H9 (cell line): ENCODE measurements at regions not wholly inside any gene's neighbourhood (a gene's known extent, or its start where the extent isn't known, plus 50 kb on each side); places are given as distances from the start of the nearest gene placed in this dataset.
"Not testable (repeated sequence)": the region's sequence is repeated elsewhere in the genome, so short reads cannot be mapped to it uniquely, and the experiment has no call there.

Source experiments
- DNase-seq: peaks from one replicate; pipeline ENCODE4 v3.0.0-alpha.2; 2017
- H2AFZ ChIP-seq: one replicate; pipeline ENCODE4 v1.6.1; 2013; ENCODE audit warnings: mild to moderate bottlenecking, low read length, control low read depth, moderate library complexity
- H2AK5ac ChIP-seq: 2 replicates; pipeline ENCODE4 v1.6.1; 2013; ENCODE audit warnings: low read length, control low read depth, mixed read lengths; ENCODE audit not compliant: insufficient read length
- H2BK120ac ChIP-seq: one replicate; pipeline ENCODE4 v1.6.1; 2013; ENCODE audit warnings: low read depth, mild to moderate bottlenecking, low read length, control low read depth, inconsistent platforms; ENCODE audit not compliant: poor library complexity, severe bottlenecking
- H2BK12ac ChIP-seq: 2 replicates; pipeline ENCODE4 v1.6.1; 2013; ENCODE audit warnings: low read length, control low read depth, mixed read lengths, low read depth; ENCODE audit not compliant: insufficient read length
- H2BK15ac ChIP-seq: 2 replicates; pipeline ENCODE4 v1.6.1; 2013; ENCODE audit warnings: low read depth, low read length, control low read depth
- H2BK20ac ChIP-seq: one replicate; pipeline ENCODE4 v1.6.1; 2013; ENCODE audit warnings: low read depth, mild to moderate bottlenecking, low read length, control low read depth, inconsistent platforms; ENCODE audit not compliant: poor library complexity, severe bottlenecking
- H2BK5ac ChIP-seq: 2 replicates; pipeline ENCODE4 v1.6.1; 2013; ENCODE audit warnings: low read length, control low read depth, mixed read lengths; ENCODE audit not compliant: insufficient read length
- H3K14ac ChIP-seq: 2 replicates; pipeline ENCODE4 v1.6.1; 2013; ENCODE audit warnings: low read length, control low read depth; ENCODE audit not compliant: insufficient read depth
- H3K18ac ChIP-seq: 2 replicates; pipeline ENCODE4 v1.6.1; 2013; ENCODE audit warnings: low read depth, mild to moderate bottlenecking, mixed read lengths, low read length, control low read depth; ENCODE audit not compliant: insufficient read length
- H3K23ac ChIP-seq: 2 replicates; pipeline ENCODE4 v1.6.1; 2013; ENCODE audit warnings: low read length, control low read depth, mixed read lengths, low read depth; ENCODE audit not compliant: insufficient read length
- H3K23me2 ChIP-seq: 2 replicates; pipeline ENCODE4 v1.6.1; 2013; ENCODE audit warnings: low read depth, mild to moderate bottlenecking, mixed read lengths, low read length, control low read depth; ENCODE audit not compliant: insufficient read length, poor library complexity, severe bottlenecking
- H3K27ac ChIP-seq: 2 replicates; pipeline ENCODE4 v1.5.1; 2013; ENCODE audit warnings: low read length, control low read depth, mixed read lengths, low read depth; ENCODE audit not compliant: insufficient read length
- H3K27me3 ChIP-seq: 2 replicates; pipeline ENCODE4 v1.6.1; 2013; ENCODE audit warnings: low read length, control low read depth, inconsistent platforms; ENCODE audit not compliant: insufficient read depth
- H3K4ac ChIP-seq: 2 replicates; pipeline ENCODE4 v1.6.1; 2013; ENCODE audit warnings: low read depth, mild to moderate bottlenecking, control low read depth, inconsistent platforms, low read length, moderate library complexity
- H3K4me1 ChIP-seq: 2 replicates; pipeline ENCODE4 v1.6.1; 2013; ENCODE audit warnings: low read length, control low read depth, inconsistent platforms; ENCODE audit not compliant: insufficient read depth
- H3K4me2 ChIP-seq: 2 replicates; pipeline ENCODE4 v1.6.1; 2013; ENCODE audit warnings: low read length, control low read depth, mixed read lengths; ENCODE audit not compliant: insufficient read length, insufficient read depth
- H3K56ac ChIP-seq: 2 replicates; pipeline ENCODE4 v1.6.1; 2013; ENCODE audit warnings: low read depth, mild to moderate bottlenecking, mixed read lengths, low read length, control low read depth; ENCODE audit not compliant: insufficient read length
- H3K79me1 ChIP-seq: 2 replicates; pipeline ENCODE4 v1.6.1; 2013; ENCODE audit warnings: low read depth, mild to moderate bottlenecking, moderate library complexity, low read length, control low read depth, inconsistent platforms; ENCODE audit not compliant: insufficient read depth, poor library complexity, severe bottlenecking
- H3K79me2 ChIP-seq: 2 replicates; pipeline ENCODE4 v1.6.1; 2013; ENCODE audit warnings: low read length, control low read depth, inconsistent platforms; ENCODE audit not compliant: insufficient read depth
- H3K9ac ChIP-seq: 2 replicates; pipeline ENCODE4 v1.6.1; 2013; ENCODE audit warnings: low read length, control low read depth, mixed read lengths; ENCODE audit not compliant: insufficient read length; ENCODE audit errors: extremely low read depth
- H3K9me3 ChIP-seq: one replicate; pipeline ENCODE4 v1.6.1; 2013; ENCODE audit warnings: low read depth, low read length, inconsistent platforms; ENCODE audit not compliant: control insufficient read depth
- H3T11ph ChIP-seq: one replicate; pipeline ENCODE4 v1.6.1; 2013; ENCODE audit warnings: mild to moderate bottlenecking, low read length, control low read depth, inconsistent platforms
- H4K20me1 ChIP-seq: one replicate; pipeline ENCODE4 v1.6.1; 2013; ENCODE audit not compliant: control insufficient read depth, insufficient read length, insufficient read depth
- H4K5ac ChIP-seq: 2 replicates; pipeline ENCODE4 v1.6.1; 2013; ENCODE audit warnings: low read depth, mild to moderate bottlenecking, mixed read lengths, low read length, control low read depth; ENCODE audit not compliant: insufficient read length
- H4K8ac ChIP-seq: replicated peaks from 2 replicates; pipeline ENCODE4 v1.6.1; 2013; ENCODE audit warnings: low read length, control low read depth, mixed read lengths, low read depth; ENCODE audit not compliant: insufficient read length
- H4K91ac ChIP-seq: 2 replicates; pipeline ENCODE4 v1.6.1; 2013; ENCODE audit warnings: low read depth, mild to moderate bottlenecking, moderate library complexity, mixed read lengths, low read length, control low read depth; ENCODE audit not compliant: insufficient read length
- H3K27ac Mint-ChIP-seq, 3 experiments: 2 replicates in 2 of 3; 3 replicates in 1 of 3; pipeline ENCODE4 v1.8.0; 2020 to 2021; ENCODE audit warnings: mixed read lengths in 3 of 3, mild to moderate bottlenecking in 1 of 3, moderate library complexity in 1 of 3
- H3K27me3 Mint-ChIP-seq: 2 replicates; pipeline ENCODE4 v1.8.0; 2021; ENCODE audit warnings: low read depth, mild to moderate bottlenecking, moderate library complexity, mixed read lengths
- H3K36me3 Mint-ChIP-seq, 3 experiments: 2 replicates in 2 of 3; 3 replicates in 1 of 3; pipeline ENCODE4 v1.8.0; 2020 to 2021; ENCODE audit warnings: low read depth in 3 of 3, mixed read lengths in 3 of 3; ENCODE audit not compliant: insufficient read depth in 1 of 3
- H3K4me1 Mint-ChIP-seq, 2 experiments: 2 replicates each; pipeline ENCODE4 v1.8.0; 2020; ENCODE audit warnings: mixed read lengths in 2 of 2
- H3K4me3 Mint-ChIP-seq, 2 experiments: 2 replicates in 1 of 2; 3 replicates in 1 of 2; pipeline ENCODE4 v1.8.0; 2020 to 2021; ENCODE audit warnings: mild to moderate bottlenecking in 2 of 2, mixed read lengths in 2 of 2, moderate library complexity in 1 of 2
- H3K9me3 Mint-ChIP-seq, 2 experiments: 2 replicates in 1 of 2; 3 replicates in 1 of 2; pipeline ENCODE4 v1.8.0; 2020; ENCODE audit warnings: mild to moderate bottlenecking in 2 of 2, mixed read lengths in 2 of 2, moderate library complexity in 1 of 2
- CTCF ChIP-seq: fragments of 200-600 bp; sonication (generic); conservative IDR thresholded peaks from 3 replicates; pipeline ENCODE4 v1.8.0; 2021; ENCODE audit warnings: antibody characterized with exemption, mild to moderate bottlenecking
- WGBS: extraction: QIAGEN DNeasy Blood & Tissue Kit; methylation state at CpG from one replicate; pipeline ENCODE4 v1.1.7; 2013; ENCODE audit warnings: missing lambda C conversion rate, low lambda C conversion rate, mixed read lengths; ENCODE audit not compliant: insufficient read length; ENCODE audit errors: extremely low coverage; 5-methylcytosine and 5-hydroxymethylcytosine counted together

- H3K18ac ChIP-seq, result no peak overlapping the region
- no peaks in the 10 kb centered on the region for H3K27me3 ChIP-seq
- peak overlapping the region; percentile 26 for H4K8ac ChIP-seq
- no peak overlapping the region for H3K56ac ChIP-seq
- H4K5ac ChIP-seq, result no peak overlapping the region
- H3K4me1 Mint-ChIP-seq, result no peaks in the 10 kb centered on the region
- H2BK15ac ChIP-seq, result no peak overlapping the region
- H3K9ac ChIP-seq, result no peak overlapping the region
- no peak for DNase-seq
- no peak overlapping the region for H3K23ac ChIP-seq
- H3K9me3 Mint-ChIP-seq, result peaks cover 2 to 5% of the 10 kb centered on the region in 2 experiments; a peak in 4 of 5 replicates
- no peak overlapping the region for H3K14ac ChIP-seq
- no CpG with 5 or more reads among the region's 20 CpGs for WGBS
- no peaks in the 10 kb centered on the region for H4K20me1 ChIP-seq
- H2AK5ac ChIP-seq, result no peak overlapping the region
- no peak overlapping the region for H2BK120ac ChIP-seq
- no peak overlapping the region for H2BK20ac ChIP-seq
- no peak overlapping the region for H4K91ac ChIP-seq
- peaks cover 0 to 3% (median 0%) of the 10 kb centered on the region in 3 experiments; a peak in 3 of 7 replicates for H3K36me3 Mint-ChIP-seq
- H2AFZ ChIP-seq, result no peak overlapping the region
- H3K27ac ChIP-seq, result no peak overlapping the region
- H3T11ph ChIP-seq, result no peak overlapping the region
- H3K27me3 Mint-ChIP-seq, result peaks cover 11% of the 10 kb centered on the region
- H3K4ac ChIP-seq, result no peak overlapping the region
- no peak overlapping the region for H2BK5ac ChIP-seq
- no peak overlapping the region for H3K4me3 Mint-ChIP-seq
- no peak overlapping the region for H3K4me2 ChIP-seq
- H3K23me2 ChIP-seq, result no peaks in the 10 kb centered on the region
- no peaks in the 10 kb centered on the region for H3K79me1 ChIP-seq
- 0 out of 2 replicates have a peak, but pooled peaks cover 2% of the 10 kb centered on the region for H3K79me2 ChIP-seq
- no peaks in the 10 kb centered on the region for H3K9me3 ChIP-seq
- TF ChIP-seq CTCF, result no peak
- H3K4me1 ChIP-seq, result no peaks in the 10 kb centered on the region
- no peak overlapping the region for H3K27ac Mint-ChIP-seq
- H2BK12ac ChIP-seq, result no peak overlapping the region
Observed at GRCh38 chr6:168844821-168845609, 404.0 kb downstream of the SMOC2 start.

GRCh38 chr6:168842632-168843212, 401.7 kb downstream of the SMOC2 start:
- not testable (repeated sequence) for H2BK20ac ChIP-seq, H3K4me3 Mint-ChIP-seq, H3K18ac ChIP-seq, H3K79me1 ChIP-seq, H3K9me3 ChIP-seq, H3K27me3 ChIP-seq, DNase-seq, H4K91ac ChIP-seq, H3K14ac ChIP-seq, H3K4me2 ChIP-seq, H3K4me1 ChIP-seq, H4K5ac ChIP-seq, H3K36me3 Mint-ChIP-seq, H2AK5ac ChIP-seq, H3K4ac ChIP-seq, H3K9ac ChIP-seq, H2BK15ac ChIP-seq, H3K56ac ChIP-seq, H3K23ac ChIP-seq, H2AFZ ChIP-seq, H3K23me2 ChIP-seq, H2BK12ac ChIP-seq, H2BK120ac ChIP-seq, H3T11ph ChIP-seq, H3K79me2 ChIP-seq, H3K27ac Mint-ChIP-seq, H4K20me1 ChIP-seq, H4K8ac ChIP-seq, H3K9me3 Mint-ChIP-seq, H2BK5ac ChIP-seq, H3K27ac ChIP-seq
- peaks cover 6 to 10% of the 10 kb centered on the region in 2 experiments for H3K4me1 Mint-ChIP-seq
- no CpG with 5 or more reads among the region's 31 CpGs for WGBS
- H3K27me3 Mint-ChIP-seq, result peaks cover 14% of the 10 kb centered on the region
